Ascending aorta (tissue), 2 donors: ENCODE measurements at regions not wholly inside any gene's neighbourhood (a gene's known extent, or its start where the extent isn't known, plus 50 kb on each side); places are given as distances from the start of the nearest gene placed in this dataset.

Experiments
- DNase-seq, 2 donors: peaks; one replicate each; pipeline ENCODE4 v3.0.0-alpha.2; 2019; ENCODE audit warnings: low spot score in 2 of 2
- H3K27ac ChIP-seq, 2 donors: fragments of 200-600 bp; sonication (generic); one replicate each; pipeline ENCODE4 v1.5.1; 2016 to 2017; ENCODE audit warnings: mild to moderate bottlenecking in 1 of 2
- H3K27me3 ChIP-seq: fragments of 200-600 bp; sonication (generic); one replicate; pipeline ENCODE4 v1.5.1; 2017
- H3K36me3 ChIP-seq, 2 donors: fragments of 200-600 bp; sonication (generic); one replicate each; pipeline ENCODE4 v1.5.1; 2016
- H3K4me1 ChIP-seq, 2 donors: fragments of 200-600 bp; sonication (generic); one replicate each; pipeline ENCODE4 v1.5.1; 2016 to 2017; ENCODE audit warnings: mild to moderate bottlenecking in 1 of 2
- H3K4me3 ChIP-seq, 2 donors: fragments of 200-600 bp; sonication (generic); one replicate each; pipeline ENCODE4 v1.5.1; 2016 to 2017; ENCODE audit warnings: mild to moderate bottlenecking in 1 of 2
- H3K9me3 ChIP-seq, 2 donors: fragments of 200-600 bp; sonication (generic); one replicate each; pipeline ENCODE4 v1.5.1; 2016
- intact Hi-C: fragments of 100-400 bp; cut with DNase I; formaldehyde crosslinking; loops from one replicate; pipeline ENCODE4 v1.15.1; 2023
- TF ChIP-seq, protein P1 (sequence below), 3 experiments: fragments of 200-600 bp in 2 of 3; fragments of 450-650 bp in 1 of 3; sonication (generic) in 2 of 3; IDR thresholded peaks; one replicate each; pipeline ENCODE4 v1.5.1; 2016 to 2019; ENCODE audit warnings: antibody characterized with exemption in 3 of 3, mild to moderate bottlenecking in 1 of 3, moderate library complexity in 1 of 3

DNA sequence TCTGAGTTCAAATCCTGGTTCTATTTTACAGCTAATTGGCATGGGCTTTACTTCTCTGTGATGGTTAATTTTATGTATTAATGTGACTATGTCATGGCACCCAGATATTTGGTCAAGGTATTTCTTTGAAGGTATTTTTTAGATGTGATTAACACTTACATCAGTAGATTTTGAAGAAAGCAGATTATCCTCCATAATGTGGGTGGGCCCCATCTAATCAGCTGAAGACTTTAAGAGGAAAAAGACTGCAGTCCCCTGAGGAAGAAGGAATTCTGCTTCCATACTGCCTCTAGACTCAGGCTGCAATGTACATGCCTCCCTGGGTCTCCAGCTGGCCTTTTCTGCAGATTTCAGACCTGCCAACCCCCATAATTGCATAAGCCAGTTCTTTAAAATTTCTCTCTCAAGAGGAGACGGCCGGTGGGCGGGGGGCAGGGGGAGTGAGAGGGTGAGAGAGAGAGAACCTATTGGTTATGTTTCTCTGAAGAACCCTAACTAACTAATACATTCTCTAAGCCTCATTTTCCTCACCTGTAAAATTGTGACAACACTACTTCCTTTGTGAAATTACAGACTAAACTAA lies 338.2 kb upstream of the PRDM1 start:
- no peaks in the 10 kb centered on the region for H3K36me3 ChIP-seq
- no peak overlapping the region for H3K4me3 ChIP-seq
- no peak overlapping the region for H3K27ac ChIP-seq
- H3K4me1 ChIP-seq = no peaks in the 10 kb centered on the region
- TF ChIP-seq, protein P1, sequence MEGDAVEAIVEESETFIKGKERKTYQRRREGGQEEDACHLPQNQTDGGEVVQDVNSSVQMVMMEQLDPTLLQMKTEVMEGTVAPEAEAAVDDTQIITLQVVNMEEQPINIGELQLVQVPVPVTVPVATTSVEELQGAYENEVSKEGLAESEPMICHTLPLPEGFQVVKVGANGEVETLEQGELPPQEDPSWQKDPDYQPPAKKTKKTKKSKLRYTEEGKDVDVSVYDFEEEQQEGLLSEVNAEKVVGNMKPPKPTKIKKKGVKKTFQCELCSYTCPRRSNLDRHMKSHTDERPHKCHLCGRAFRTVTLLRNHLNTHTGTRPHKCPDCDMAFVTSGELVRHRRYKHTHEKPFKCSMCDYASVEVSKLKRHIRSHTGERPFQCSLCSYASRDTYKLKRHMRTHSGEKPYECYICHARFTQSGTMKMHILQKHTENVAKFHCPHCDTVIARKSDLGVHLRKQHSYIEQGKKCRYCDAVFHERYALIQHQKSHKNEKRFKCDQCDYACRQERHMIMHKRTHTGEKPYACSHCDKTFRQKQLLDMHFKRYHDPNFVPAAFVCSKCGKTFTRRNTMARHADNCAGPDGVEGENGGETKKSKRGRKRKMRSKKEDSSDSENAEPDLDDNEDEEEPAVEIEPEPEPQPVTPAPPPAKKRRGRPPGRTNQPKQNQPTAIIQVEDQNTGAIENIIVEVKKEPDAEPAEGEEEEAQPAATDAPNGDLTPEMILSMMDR (IDR thresholded peaks at IDR 0.05) = no peak
- no peaks in the 10 kb centered on the region for H3K27me3 ChIP-seq
- intact Hi-C loops = no loop called here
- DNase-seq = no peak
- H3K9me3 ChIP-seq = no peaks in the 10 kb centered on the region

DNA sequence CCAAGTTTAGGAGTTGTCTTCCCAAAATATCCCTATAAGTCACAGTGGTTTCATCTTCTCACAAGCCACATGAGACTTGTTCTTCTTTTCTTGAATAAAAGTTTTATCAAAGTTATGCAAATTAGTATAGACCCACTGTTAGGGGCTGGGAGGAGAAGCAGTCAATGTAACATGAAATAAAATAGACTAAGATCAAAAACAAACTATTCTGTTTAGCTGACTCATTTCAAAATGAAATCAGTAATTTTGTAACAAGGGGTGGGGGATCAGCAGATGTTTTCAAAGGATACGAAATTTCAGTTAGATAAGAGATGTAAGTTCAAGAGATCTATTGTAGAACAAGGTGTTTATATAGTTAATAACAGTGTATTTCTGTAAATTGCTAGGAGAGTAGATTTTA lies 339.6 kb upstream of the PRDM1 start:
- intact Hi-C loops = no loop called here
- TF ChIP-seq, protein P1 (IDR thresholded peaks at IDR 0.05) = no peak
- Histone ChIP-seq H3K27me3 (no peaks in the 10 kb centered on the region), H3K4me3 (no peak overlapping the region), H3K27ac (no peak overlapping the region), H3K4me1 (no peaks in the 10 kb centered on the region), H3K9me3 (no peaks in the 10 kb centered on the region), H3K36me3 (no peaks in the 10 kb centered on the region)
- DNase-seq = no peak

DNA sequence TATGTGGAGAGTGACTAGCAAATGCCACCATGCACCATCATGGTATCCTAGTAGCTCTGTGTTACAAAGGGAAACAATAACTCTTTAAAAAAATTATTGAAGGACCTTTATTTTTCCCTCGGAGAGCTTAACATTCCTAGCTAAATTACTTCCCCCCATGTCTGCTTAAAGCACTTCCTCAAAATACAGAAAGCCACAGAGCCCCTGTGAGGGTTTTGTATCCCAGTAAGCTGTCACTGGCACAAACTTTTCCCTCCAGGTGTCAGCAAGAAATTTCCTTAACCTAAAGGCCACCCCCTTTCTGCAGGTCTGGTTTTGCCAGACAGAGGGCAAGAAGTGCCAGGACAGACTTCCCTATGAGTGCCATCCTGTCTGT lies 340.0 kb upstream of the PRDM1 start:
- Histone ChIP-seq H3K9me3 (no peaks in the 10 kb centered on the region), H3K27me3 (no peaks in the 10 kb centered on the region), H3K4me3 (no peak overlapping the region), H3K4me1 (no peaks in the 10 kb centered on the region), H3K27ac (no peak overlapping the region), H3K36me3 (no peaks in the 10 kb centered on the region)
- no peak for DNase-seq
- TF ChIP-seq, protein P1 (IDR thresholded peaks at IDR 0.05) = no peak
- intact Hi-C loops = no loop called here

DNA sequence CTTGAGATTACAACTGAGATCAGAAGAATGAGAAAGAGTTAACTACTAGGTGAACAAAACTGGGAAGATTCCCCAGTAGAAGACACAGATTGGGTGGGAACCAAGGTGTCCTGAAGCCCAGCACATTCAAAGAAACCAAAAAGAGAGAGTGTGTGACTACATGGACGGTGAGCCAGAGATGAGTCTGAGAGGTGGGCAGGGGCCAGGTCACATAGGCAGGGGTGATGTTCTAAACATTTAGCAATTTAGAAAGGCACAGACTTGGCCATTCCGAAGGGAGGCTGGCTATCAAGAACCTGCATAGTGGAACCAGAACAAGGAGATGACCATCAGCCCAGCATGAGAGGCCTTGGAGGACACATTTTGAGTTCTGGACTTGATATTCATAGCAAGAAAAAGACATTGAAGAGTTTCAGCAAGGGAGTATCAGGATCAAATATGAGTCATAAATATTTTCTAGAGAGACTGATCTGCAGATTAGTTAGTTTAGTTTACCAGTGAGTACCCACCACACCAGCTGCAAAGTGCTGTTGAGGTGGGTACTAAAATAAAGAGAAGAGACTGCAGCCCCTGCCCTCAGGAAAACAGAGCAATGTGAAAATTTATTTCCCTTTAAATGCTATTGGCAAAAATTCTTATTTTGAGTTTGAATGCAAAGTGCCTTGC lies 340.5 kb upstream of the PRDM1 start:
- intact Hi-C loops = no loop called here
- Histone ChIP-seq H3K4me1 (no peaks in the 10 kb centered on the region), H3K27me3 (no peaks in the 10 kb centered on the region), H3K9me3 (no peaks in the 10 kb centered on the region), H3K36me3 (no peaks in the 10 kb centered on the region), H3K27ac (no peak overlapping the region), H3K4me3 (no peak overlapping the region)
- DNase-seq = no peak
- TF ChIP-seq, protein P1 (IDR thresholded peaks at IDR 0.05) = no peak

DNA sequence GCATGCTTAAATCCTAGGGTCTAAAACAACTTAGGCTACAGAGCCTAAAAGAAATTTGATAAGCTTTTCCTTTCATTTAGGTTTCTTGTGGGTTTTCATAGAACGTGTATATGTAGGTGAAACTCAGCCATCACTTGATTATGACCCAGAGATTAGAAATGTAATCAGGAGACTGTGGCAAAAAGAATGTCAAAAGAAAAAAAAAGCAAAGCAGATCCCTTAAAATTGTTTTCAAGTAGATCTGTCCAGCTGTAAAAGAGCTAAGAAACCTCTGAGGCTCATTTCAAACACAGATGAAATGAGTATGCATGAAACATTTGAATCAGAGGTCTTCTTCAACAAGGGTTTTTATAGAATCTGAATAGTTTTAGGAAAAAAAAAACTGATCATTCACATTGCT lies 341.3 kb upstream of the PRDM1 start:
- Histone ChIP-seq H3K36me3 (no peaks in the 10 kb centered on the region), H3K4me3 (no peak overlapping the region), H3K27me3 (no peaks in the 10 kb centered on the region), H3K4me1 (no peaks in the 10 kb centered on the region), H3K27ac (no peak overlapping the region), H3K9me3 (no peaks in the 10 kb centered on the region)
- intact Hi-C loops = no loop called here
- TF ChIP-seq, protein P1 (IDR thresholded peaks at IDR 0.05) = no peak
- DNase-seq = no peak
